K562 (cell line): ENCODE measurements at regions not wholly inside any gene's neighbourhood (a gene's known extent, or its start where the extent isn't known, plus 50 kb on each side); places are given as distances from the start of the nearest gene placed in this dataset.

Experiments used
- ATAC-seq: fragments of 200-7000 bp; cut with Tn5 transposase; 3 replicates; pipeline ENCODE4 v1.9.1; 2020; ENCODE audit warnings: moderate library complexity
- BruUV-seq: library from RNA; stranded (reverse); fragments of 400-500 nt; replicated peaks from 2 replicates; lab custom pipeline; 2021; lab: Mats Ljungman, UMichigan
- CTCF ChIA-PET: fragments of 300-600 bp; formaldehyde crosslinking; extraction: SDS; loops from one replicate; lab custom pipeline; 2021; ENCODE audit warnings: low intra/inter-chr PET ratio; lab: Yijun Ruan, JAX
- POLR2A ChIA-PET: fragments of 300-600, 350-650 bp; sonication (Branson Sonifier 250); formaldehyde crosslinking; extraction: SDS; loops from one replicate; lab custom pipeline; 2021; ENCODE audit warnings: antibody characterized with exemption, inconsistent platforms; lab: Yijun Ruan, JAX
- DNase-seq, 4 experiments: peaks; one replicate each; pipeline versions ENCODE4 v3.0.0 to v3.0.0-alpha.2; 2011 to 2018; ENCODE audit warnings: low spot score in 3 of 4, mixed read lengths in 3 of 4; ENCODE audit errors: extremely low read depth in 1 of 4
- FAIRE-seq: peaks from 2 replicates; lab custom pipeline; 2011; peaks lifted over from hg19 to GRCh38; lab: Jason Lieb, UNC
- H2AFZ ChIP-seq: 2 replicates; pipeline ENCODE4 v1.6.0; 2011; ENCODE audit warnings: low read depth, low read length, control low read depth, inconsistent platforms
- H3K27ac ChIP-seq: fragments of 200-600 bp; 3 replicates; pipeline ENCODE4 v1.8.0; 2011; ENCODE audit warnings: low read depth, mild to moderate bottlenecking, control low read depth, inconsistent platforms, low read length, moderate library complexity, mixed read lengths; ENCODE audit errors: extremely low read depth
- H3K27me3 ChIP-seq, 2 experiments: fragments of 300-600 bp in 1 of 2; 2 replicates in 1 of 2; 3 replicates in 1 of 2; pipeline versions ENCODE4 v1.6.0 to v1.8.0; 2011; ENCODE audit warnings: inconsistent platforms in 2 of 2, low read length in 2 of 2, mild to moderate bottlenecking in 1 of 2, mixed read lengths in 1 of 2, moderate library complexity in 1 of 2; ENCODE audit not compliant: control insufficient read depth in 2 of 2, insufficient read depth in 2 of 2
- H3K36me3 ChIP-seq: fragments of 300-600 bp; 3 replicates; pipeline ENCODE4 v1.8.0; 2011; ENCODE audit warnings: mild to moderate bottlenecking, low read length, inconsistent platforms; ENCODE audit not compliant: control insufficient read depth, insufficient read depth
- H3K4me1 ChIP-seq, 2 experiments: fragments of 200-600 bp in 1 of 2; replicated peaks in 1 of 2; 2 replicates in 1 of 2; 3 replicates in 1 of 2; pipeline versions ENCODE4 v1.5.1 to v1.8.0; 2011; ENCODE audit warnings: inconsistent platforms in 2 of 2, low read length in 2 of 2, mild to moderate bottlenecking in 1 of 2, mixed read lengths in 1 of 2, moderate library complexity in 1 of 2; ENCODE audit not compliant: control insufficient read depth in 2 of 2, insufficient read depth in 2 of 2
- H3K4me2 ChIP-seq: 2 replicates; pipeline ENCODE4 v1.6.1; 2011; ENCODE audit warnings: low read length, control low read depth, inconsistent platforms, mixed read lengths; ENCODE audit not compliant: insufficient read depth
- H3K4me3 ChIP-seq: fragments of 200-600 bp; sonication (generic), shearing (Covaris generic); 2 replicates; pipeline ENCODE4 v1.5.1; 2016; ENCODE audit warnings: control low read depth, inconsistent platforms
- H3K79me2 ChIP-seq: fragments of 200-600 bp; 3 replicates; pipeline ENCODE4 v1.8.0; 2011; ENCODE audit warnings: low read length, inconsistent platforms; ENCODE audit not compliant: control insufficient read depth, insufficient read depth
- H3K9ac ChIP-seq, 2 experiments: 2 replicates each; pipeline versions ENCODE4 v1.6.0 to v1.6.1; 2011; ENCODE audit warnings: low read depth in 2 of 2, low read length in 2 of 2, control low read depth in 1 of 2, inconsistent platforms in 1 of 2, mild to moderate bottlenecking in 1 of 2, mixed read lengths in 1 of 2; ENCODE audit not compliant: insufficient read depth in 1 of 2
- H3K9me1 ChIP-seq: one replicate; pipeline ENCODE4 v1.6.0; 2011; ENCODE audit warnings: inconsistent platforms, mild to moderate bottlenecking, low read length, moderate library complexity; ENCODE audit not compliant: control insufficient read depth, insufficient read depth
- H3K9me3 ChIP-seq: replicated peaks from 2 replicates; pipeline ENCODE4 v1.5.1; 2011; ENCODE audit warnings: low read depth, low read length, inconsistent platforms; ENCODE audit not compliant: control insufficient read depth, insufficient read depth
- H4K20me1 ChIP-seq: replicated peaks from 2 replicates; pipeline ENCODE4 v1.6.1; 2011; ENCODE audit warnings: low read length, inconsistent platforms, mixed read lengths; ENCODE audit not compliant: control insufficient read depth, insufficient read depth
- C11orf30 ChIP-seq: fragments of 450-650 bp; IDR thresholded peaks from 2 replicates; pipeline ENCODE4 v1.6.1; 2016; ENCODE audit warnings: low read depth, mild to moderate bottlenecking
- CLOCK ChIP-seq: fragments of 250-450 bp; sonication (Bioruptor Pico); IDR thresholded peaks from 2 replicates; pipeline ENCODE4 v1.4.0; 2020; ENCODE audit warnings: mild to moderate bottlenecking, moderate library complexity, borderline replicate concordance
- COPS2 ChIP-seq: fragments of 450-650 bp; conservative IDR thresholded peaks from 2 replicates; pipeline ENCODE4 v1.6.1; 2016; ENCODE audit warnings: mild to moderate bottlenecking, moderate library complexity
- HMGN3 ChIP-seq: IDR thresholded peaks from 2 replicates; pipeline ENCODE4 v1.6.1; 2011; ENCODE audit warnings: borderline replicate concordance, low read depth, mild to moderate bottlenecking, mixed read lengths, low read length; ENCODE audit not compliant: insufficient read length; ENCODE audit errors: extremely low read depth
- HNRNPLL ChIP-seq: fragments of 200-400 bp; formaldehyde crosslinking; IDR thresholded peaks from 2 replicates; pipeline ENCODE4 v1.6.1; 2017; ENCODE audit warnings: low read length, low read depth, mild to moderate bottlenecking; ENCODE audit not compliant: poor library complexity, severe bottlenecking
- KLF1 ChIP-seq: fragments of 450-650 bp; IDR thresholded peaks from 2 replicates; pipeline ENCODE4 v1.6.1; 2016; ENCODE audit warnings: missing genetic modification characterization, missing compliant biosample characterization
- MCM2 ChIP-seq: fragments of 450-650 bp; IDR thresholded peaks from 2 replicates; pipeline ENCODE4 v1.6.1; 2017; ENCODE audit warnings: low read depth, mild to moderate bottlenecking
- MTA2 ChIP-seq: fragments of 450-650 bp; IDR thresholded peaks from 2 replicates; pipeline ENCODE4 v1.6.1; 2016; ENCODE audit warnings: low read depth
- NELFE ChIP-seq: IDR thresholded peaks from 2 replicates; pipeline ENCODE4 v1.6.1; 2011; ENCODE audit warnings: mild to moderate bottlenecking; ENCODE audit not compliant: insufficient read depth, insufficient read length
- NFYB ChIP-seq: IDR thresholded peaks from 2 replicates; pipeline ENCODE4 v1.6.1; 2011; ENCODE audit warnings: mild to moderate bottlenecking, moderate library complexity; ENCODE audit not compliant: insufficient read length; ENCODE audit errors: extremely low read depth
- PBX2 ChIP-seq, 2 experiments: IDR thresholded peaks in 1 of 2; conservative IDR thresholded peaks in 1 of 2; 2 replicates each; pipeline ENCODE4 v1.6.1; 2016; ENCODE audit warnings: low read depth in 2 of 2, mild to moderate bottlenecking in 1 of 2, missing compliant biosample characterization in 1 of 2, missing genetic modification characterization in 1 of 2, moderate library complexity in 1 of 2
- RAD51 ChIP-seq: fragments of 450-650 bp; IDR thresholded peaks from 2 replicates; pipeline ENCODE4 v1.7.1; 2016; ENCODE audit warnings: low read depth, mild to moderate bottlenecking, borderline replicate concordance
- TOE1 ChIP-seq, 2 experiments: fragments of 450-650 bp in 1 of 2; sonication (generic) in 1 of 2; formaldehyde crosslinking in 1 of 2; IDR thresholded peaks; 2 replicates each; pipeline versions ENCODE4 v1.7.1 to v1.8.0; 2016 to 2022; ENCODE audit warnings: borderline replicate concordance in 2 of 2, mild to moderate bottlenecking in 2 of 2, antibody characterized with exemption in 1 of 2, inconsistent platforms in 1 of 2, low read depth in 1 of 2, missing genetic modification reagents in 1 of 2, moderate library complexity in 1 of 2
- ZBTB2 ChIP-seq: fragments of 450-650 bp; IDR thresholded peaks from 2 replicates; pipeline ENCODE4 v1.6.1; 2016; ENCODE audit warnings: antibody characterized with exemption
- ZNF431 ChIP-seq: sonication (generic); formaldehyde crosslinking; IDR thresholded peaks from 2 replicates; pipeline ENCODE4 v1.8.0; 2022; ENCODE audit warnings: mild to moderate bottlenecking, missing genetic modification reagents
- ZNF436 ChIP-seq: fragments of 250-450, 450-650 bp; sonication (Bioruptor Pico); formaldehyde crosslinking; IDR thresholded peaks from 2 replicates; pipeline ENCODE4 v1.7.0; 2020; ENCODE audit warnings: mild to moderate bottlenecking
- ZNF551 ChIP-seq: fragments of 250-450 bp; sonication (Bioruptor Pico); IDR thresholded peaks from 2 replicates; pipeline ENCODE4 v1.5.0; 2021; ENCODE audit warnings: mild to moderate bottlenecking, moderate library complexity
- WGBS: fragments of 100-300 bp; shearing (Covaris generic); methylation state at CpG from one replicate; pipeline ENCODE4 v1.1.6; 2016; ENCODE audit warnings: low coverage, mixed read lengths; ENCODE audit not compliant: insufficient coverage; ENCODE audit errors: missing lambda C conversion rate; 5-methylcytosine and 5-hydroxymethylcytosine counted together
- in situ Hi-C: fragments of 300-500 bp; cut with MboI; formaldehyde crosslinking; loops from 4 replicates; pipeline ENCODE4 v1.15.0; 2018; ENCODE audit warnings: inconsistent platforms, mixed read lengths
- intact Hi-C: fragments of 100-400 bp; cut with micrococcal nuclease; formaldehyde crosslinking; loops from 2 replicates; pipeline ENCODE4 v1.14.2; 2022

GRCh38 chr15:45785897-45786296 lies 151.1 kb downstream of the SQOR start:
- H3K36me3 ChIP-seq, result no peaks in the 10 kb centered on the region
- no peaks in the 10 kb centered on the region for H3K9me3 ChIP-seq
- intact Hi-C loops, result no loop called here
- no peaks in the 10 kb centered on the region for H3K27me3 ChIP-seq
- FAIRE-seq (no peak), ATAC-seq (no peak), DNase-seq (no peak)
- in situ Hi-C loops, result no loop called here
- H3K9me1 ChIP-seq, result no peaks in the 10 kb centered on the region
- no peak overlapping the region for H3K9ac ChIP-seq
- no peaks in the 10 kb centered on the region for H3K79me2 ChIP-seq
- no peaks in the 10 kb centered on the region for H3K4me1 ChIP-seq
- ChIA-PET POLR2A (no interaction called here), CTCF (no interaction called here)
- H4K20me1 ChIP-seq, result no peaks in the 10 kb centered on the region
- H3K27ac ChIP-seq, result no peak overlapping the region
- H2AFZ ChIP-seq, result no peak overlapping the region
- H3K4me2 ChIP-seq, result no peak overlapping the region
- H3K4me3 ChIP-seq, result no peak overlapping the region
- 0% methylated on average over 2 of the region's 2 CpGs for WGBS
- no TSS peak for BruUV-seq
- TF ChIP-seq COPS2 (no peak), RAD51 (no peak), C11orf30 (no peak), NELFE (no peak), ZNF551 (CRISPR knock-in tag) (no peak), MCM2 (no peak), CLOCK (CRISPR knock-in tag) (no peak), HMGN3 (no peak), HNRNPLL (no peak), ZBTB2 (no peak), TOE1 (IDR thresholded peaks at IDR 0.05; ENCODE audit: borderline replicate concordance) (no peak), TOE1 (CRISPR knock-in tag; IDR thresholded peaks at IDR 0.05; ENCODE audit: borderline replicate concordance, low read depth) (no peak), NFYB (no peak), MTA2 (no peak), ZNF431 (CRISPR knock-in tag) (no peak), KLF1 (no peak), ZNF436 (CRISPR knock-in tag) (no peak), PBX2 (CRISPR knock-in tag; IDR thresholded peaks at IDR 0.05; ENCODE audit: low read depth) (no peak), PBX2 (tag; conservative IDR thresholded peaks at IDR 0.05; ENCODE audit: low read depth) (no peak)
